HEK293 (cell line): ENCODE measurements at regions not wholly inside any gene's neighbourhood (a gene's known extent, or its start where the extent isn't known, plus 50 kb on each side); places are given as distances from the start of the nearest gene placed in this dataset.
"Not testable (repeated sequence)": the region's sequence is repeated elsewhere in the genome, so short reads cannot be mapped to it uniquely, and the experiment has no call there.

ENCODE experiments used
- CTCF ChIA-PET: fragments of 350-600 bp; formaldehyde crosslinking; extraction: SDS; loops from one replicate; lab custom pipeline; 2021; ENCODE audit warnings: antibody characterized with exemption; lab: Yijun Ruan, JAX
- POLR2A ChIA-PET: fragments of 300-600 bp; formaldehyde crosslinking; extraction: SDS; loops from one replicate; lab custom pipeline; 2020; ENCODE audit warnings: antibody characterized with exemption, inconsistent platforms; lab: Yijun Ruan, JAX
- H3K27ac ChIP-seq: fragments of 200-500 bp; sonication (Bioruptor generic); 2 replicates; pipeline ENCODE4 v1.5.1; 2014; ENCODE audit warnings: low read depth, low read length, control low read depth, inconsistent platforms; ENCODE audit errors: extremely low read depth
- H3K36me3 ChIP-seq, 2 experiments: fragments of 200-500 bp in 1 of 2; sonication (Bioruptor generic) in 1 of 2; 1 replicate in 1 of 2; 2 replicates in 1 of 2; pipeline ENCODE4 v1.5.1; 2014 to 2017; ENCODE audit warnings: inconsistent platforms in 2 of 2, low read length in 2 of 2; ENCODE audit not compliant: control insufficient read depth in 2 of 2, insufficient read depth in 1 of 2
- H3K4me1 ChIP-seq: fragments of 200-500 bp; sonication (Bioruptor generic); 2 replicates; pipeline ENCODE4 v1.5.1; 2014; ENCODE audit warnings: mild to moderate bottlenecking, low read length, inconsistent platforms; ENCODE audit not compliant: control insufficient read depth, insufficient read depth
- H3K4me3 ChIP-seq: 2 replicates; pipeline ENCODE4 v1.5.1; 2011; ENCODE audit warnings: low read depth, mild to moderate bottlenecking, control low read depth, low read length, moderate library complexity
- H3K9me3 ChIP-seq: fragments of 200-500 bp; sonication (Bioruptor generic); 2 replicates; pipeline ENCODE4 v1.5.1; 2014; ENCODE audit warnings: low read depth, low read length, inconsistent platforms; ENCODE audit not compliant: control insufficient read depth, insufficient read depth
- OVOL3 ChIP-seq: fragments of 450-650 bp; formaldehyde crosslinking; IDR thresholded peaks from 2 replicates; pipeline ENCODE4 v1.5.1; 2016; ENCODE audit warnings: missing biosample characterization, missing genetic modification characterization
- TRIM28 ChIP-seq: IDR thresholded peaks from 2 replicates; pipeline ENCODE4 v1.6.1; 2011; ENCODE audit warnings: low read length, control low read depth, borderline replicate concordance
- ZBTB21 ChIP-seq: fragments of 450-650 bp; formaldehyde crosslinking; IDR thresholded peaks from 2 replicates; pipeline ENCODE4 v1.5.1; 2017; ENCODE audit warnings: missing biosample characterization, missing genetic modification characterization
- ZFHX2 ChIP-seq: fragments of 450-650 bp; formaldehyde crosslinking; conservative IDR thresholded peaks from 2 replicates; pipeline ENCODE4 v1.5.1; 2016; ENCODE audit warnings: missing biosample characterization, missing genetic modification characterization
- ZNF10 ChIP-seq: fragments of 450-650 bp; formaldehyde crosslinking; IDR thresholded peaks from 2 replicates; pipeline ENCODE4 v1.5.1; 2017; ENCODE audit warnings: missing biosample characterization, missing genetic modification characterization
- ZNF112 ChIP-seq: fragments of 450-650 bp; formaldehyde crosslinking; IDR thresholded peaks from 2 replicates; pipeline ENCODE4 v1.5.0; 2017; ENCODE audit warnings: missing biosample characterization, missing genetic modification characterization
- ZNF133 ChIP-seq: fragments of 450-650 bp; formaldehyde crosslinking; IDR thresholded peaks from 2 replicates; pipeline ENCODE4 v1.5.1; 2016; ENCODE audit warnings: missing biosample characterization, missing genetic modification characterization
- ZNF146 ChIP-seq: fragments of 450-650 bp; formaldehyde crosslinking; IDR thresholded peaks from 2 replicates; pipeline ENCODE4 v1.5.1; 2016; ENCODE audit warnings: missing biosample characterization, missing genetic modification characterization
- ZNF174 ChIP-seq: fragments of 450-650 bp; formaldehyde crosslinking; IDR thresholded peaks from 2 replicates; pipeline ENCODE4 v1.5.0; 2017; ENCODE audit warnings: missing biosample characterization, mild to moderate bottlenecking, missing genetic modification characterization
- ZNF202 ChIP-seq: fragments of 450-650 bp; formaldehyde crosslinking; IDR thresholded peaks from 2 replicates; pipeline ENCODE4 v1.5.1; 2016; ENCODE audit warnings: missing biosample characterization, missing genetic modification characterization, borderline replicate concordance
- ZNF211 ChIP-seq: fragments of 450-650 bp; formaldehyde crosslinking; IDR thresholded peaks from 2 replicates; pipeline ENCODE4 v1.5.1; 2016; ENCODE audit warnings: low read depth, missing biosample characterization, missing genetic modification characterization
- ZNF280D ChIP-seq: fragments of 450-650 bp; formaldehyde crosslinking; IDR thresholded peaks from 2 replicates; pipeline ENCODE4 v1.5.1; 2016; ENCODE audit warnings: missing biosample characterization, missing genetic modification characterization
- ZNF426 ChIP-seq: fragments of 450-650 bp; formaldehyde crosslinking; IDR thresholded peaks from 2 replicates; pipeline ENCODE4 v1.5.1; 2017; ENCODE audit warnings: missing biosample characterization, missing genetic modification characterization, mild to moderate bottlenecking, inconsistent platforms, moderate library complexity
- ZNF48 ChIP-seq: fragments of 450-650 bp; formaldehyde crosslinking; IDR thresholded peaks from 2 replicates; pipeline ENCODE4 v1.5.1; 2016; ENCODE audit warnings: missing biosample characterization, missing genetic modification characterization
- ZNF521 ChIP-seq: fragments of 450-650 bp; formaldehyde crosslinking; IDR thresholded peaks from 2 replicates; pipeline ENCODE4 v1.5.1; 2017; ENCODE audit warnings: missing biosample characterization, mild to moderate bottlenecking, missing genetic modification characterization
- ZNF529 ChIP-seq: fragments of 450-650 bp; formaldehyde crosslinking; IDR thresholded peaks from 2 replicates; pipeline ENCODE4 v1.5.1; 2017; ENCODE audit warnings: missing genetic modification characterization, missing biosample characterization; ENCODE audit not compliant: insufficient replicate concordance
- ZNF549 ChIP-seq: fragments of 450-650 bp; IDR thresholded peaks from 2 replicates; pipeline ENCODE4 v1.5.1; 2018; ENCODE audit warnings: missing biosample characterization, missing genetic modification characterization, mild to moderate bottlenecking, inconsistent platforms, moderate library complexity
- ZNF555 ChIP-seq: fragments of 450-650 bp; formaldehyde crosslinking; conservative IDR thresholded peaks from 2 replicates; pipeline ENCODE4 v1.5.1; 2017; ENCODE audit warnings: missing biosample characterization, mild to moderate bottlenecking, missing genetic modification characterization, inconsistent platforms
- ZNF610 ChIP-seq: fragments of 450-650 bp; formaldehyde crosslinking; IDR thresholded peaks from 2 replicates; pipeline ENCODE4 v1.5.1; 2016; ENCODE audit warnings: missing biosample characterization, missing genetic modification characterization, borderline replicate concordance
- ZNF623 ChIP-seq: fragments of 450-650 bp; formaldehyde crosslinking; IDR thresholded peaks from 2 replicates; pipeline ENCODE4 v1.5.1; 2016; ENCODE audit warnings: missing biosample characterization, missing genetic modification characterization
- ZNF692 ChIP-seq: fragments of 450-650 bp; formaldehyde crosslinking; IDR thresholded peaks from 2 replicates; pipeline ENCODE4 v1.5.1; 2016; ENCODE audit warnings: missing biosample characterization, missing genetic modification characterization
- ZNF704 ChIP-seq: fragments of 450-650 bp; formaldehyde crosslinking; IDR thresholded peaks from 2 replicates; pipeline ENCODE4 v1.5.1; 2016; ENCODE audit warnings: missing biosample characterization, missing genetic modification characterization
- ZNF776 ChIP-seq: fragments of 450-650 bp; formaldehyde crosslinking; IDR thresholded peaks from 2 replicates; pipeline ENCODE4 v1.5.0; 2017; ENCODE audit warnings: missing biosample characterization, missing genetic modification characterization, borderline replicate concordance
- ZNF792 ChIP-seq: fragments of 450-650 bp; formaldehyde crosslinking; IDR thresholded peaks from 2 replicates; pipeline ENCODE4 v1.5.1; 2016; ENCODE audit warnings: missing biosample characterization, missing genetic modification characterization
- ZSCAN4 ChIP-seq: fragments of 450-650 bp; formaldehyde crosslinking; IDR thresholded peaks from 2 replicates; pipeline ENCODE4 v1.5.1; 2017; ENCODE audit warnings: missing biosample characterization, missing genetic modification characterization

GRCh38 chr11:55431541-55431940, 63.8 kb downstream of the OR4A15 start:
- CTCF ChIA-PET, H3K4me1 ChIP-seq, POLR2A ChIA-PET, H3K9me3 ChIP-seq, H3K27ac ChIP-seq, H3K36me3 ChIP-seq, H3K4me3 ChIP-seq: not testable (repeated sequence)

- Histone ChIP-seq H3K27ac (no peak overlapping the region), H3K36me3 (no peaks in the 10 kb centered on the region), H3K4me1 (no peaks in the 10 kb centered on the region), H3K4me3 (no peak overlapping the region), H3K9me3 (no peaks in the 10 kb centered on the region)
- no peak for TF ChIP-seq ZNF202 (tag by site-specific recombination)
- TF ChIP-seq ZNF133 (tag by site-specific recombination) = no peak
- TF ChIP-seq ZNF211 (tag by site-specific recombination) = no peak
- no peak for TF ChIP-seq ZNF48
- no peak for TF ChIP-seq ZNF549 (tag by site-specific recombination)
- TF ChIP-seq ZFHX2 (tag by site-specific recombination) = no peak
- TF ChIP-seq ZNF792 (tag by site-specific recombination) = no peak
- TF ChIP-seq ZNF610 (tag by site-specific recombination) = no peak
- no peak for TF ChIP-seq ZNF623
- no peak for TF ChIP-seq ZNF692
- TF ChIP-seq ZNF146 = no peak
- TF ChIP-seq ZNF704 (tag by site-specific recombination) = no peak
- TF ChIP-seq ZNF521 (tag by site-specific recombination) = no peak
- no peak for TF ChIP-seq ZNF112 (tag by site-specific recombination)
- TF ChIP-seq ZSCAN4 (tag by site-specific recombination) = no peak
- TF ChIP-seq ZNF555 (tag by site-specific recombination) = no peak
- POLR2A ChIA-PET = no interaction called here
- CTCF ChIA-PET = no interaction called here
Observed at GRCh38 chr11:55457641-55458040, 89.9 kb downstream of the OR4A15 start.

GRCh38 chr11:55459871-55460270, 92.1 kb downstream of the OR4A15 start:
- H3K9me3 ChIP-seq, CTCF ChIA-PET, H3K4me3 ChIP-seq, H3K36me3 ChIP-seq, H3K4me1 ChIP-seq, H3K27ac ChIP-seq, POLR2A ChIA-PET: not testable (repeated sequence)

- H3K27ac ChIP-seq = no peak overlapping the region
- CTCF ChIA-PET = no interaction called here
- POLR2A ChIA-PET = no interaction called here
- no peaks in the 10 kb centered on the region for H3K36me3 ChIP-seq
- H3K4me1 ChIP-seq = no peaks in the 10 kb centered on the region
- no peaks in the 10 kb centered on the region for H3K9me3 ChIP-seq
- no peak overlapping the region for H3K4me3 ChIP-seq
- TF ChIP-seq OVOL3 (tag by site-specific recombination) (no peak), ZNF174 (tag by site-specific recombination) (no peak), ZNF776 (tag by site-specific recombination) (no peak), ZNF426 (tag by site-specific recombination) (no peak), ZNF280D (tag by site-specific recombination) (no peak), ZBTB21 (tag by site-specific recombination) (no peak), TRIM28 (no peak), ZNF529 (tag by site-specific recombination) (no peak), ZNF10 (tag by site-specific recombination) (no peak), ZFHX2 (tag by site-specific recombination) (no peak)
Observed at GRCh38 chr11:55474321-55474720, 79.9 kb upstream of the OR4C15 start.
